Esophagus muscularis mucosa (tissue), 4 donors: ENCODE measurements at regions not wholly inside any gene's neighbourhood (a gene's known extent, or its start where the extent isn't known, plus 50 kb on each side); places are given as distances from the start of the nearest gene placed in this dataset.

Experiments used
- EP300 ChIP-seq: sonication (generic); formaldehyde crosslinking; IDR thresholded peaks from one replicate; pipeline ENCODE4 v1.6.1; 2017; ENCODE audit warnings: antibody characterized with exemption
- POLR2A ChIP-seq: fragments of 450-650 bp; IDR thresholded peaks from one replicate; pipeline ENCODE4 v1.6.1; 2017; ENCODE audit warnings: antibody characterized with exemption, moderate library complexity, mild to moderate bottlenecking, low read depth
- POLR2AphosphoS5 ChIP-seq, 2 donors: sonication (generic); formaldehyde crosslinking; IDR thresholded peaks; one replicate each; pipeline ENCODE4 v1.6.1; 2017; ENCODE audit warnings: antibody characterized with exemption in 2 of 2
- TF ChIP-seq, protein P1 (sequence below), 3 experiments: fragments of 200-600 bp in 2 of 3; fragments of 450-650 bp in 1 of 3; sonication (generic) in 2 of 3; IDR thresholded peaks; one replicate each; pipeline ENCODE4 v1.5.1; 2017 to 2019; ENCODE audit warnings: antibody characterized with exemption in 3 of 3, mild to moderate bottlenecking in 2 of 3, moderate library complexity in 1 of 3

DNA sequence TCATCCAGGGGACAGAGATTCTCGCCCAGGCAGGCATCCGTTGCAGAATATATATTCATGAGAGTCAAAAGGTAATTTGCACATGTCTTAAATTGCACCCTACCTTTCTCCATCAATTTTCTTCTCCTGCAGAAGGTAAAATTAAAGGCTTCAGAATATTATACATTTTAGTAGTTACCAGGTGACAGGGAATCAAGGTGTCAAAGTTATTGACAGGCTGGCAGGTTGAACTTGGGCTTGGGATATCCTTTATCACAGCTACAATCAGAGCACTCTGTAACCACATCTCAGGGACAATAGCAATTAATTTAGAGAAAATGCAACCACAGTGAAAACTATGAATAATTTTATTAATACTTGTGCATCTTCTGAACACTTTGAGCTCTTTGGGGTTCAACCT lies 66.9 kb upstream of the GSC start:
- no peak for TF ChIP-seq POLR2A
- TF ChIP-seq, protein P1, sequence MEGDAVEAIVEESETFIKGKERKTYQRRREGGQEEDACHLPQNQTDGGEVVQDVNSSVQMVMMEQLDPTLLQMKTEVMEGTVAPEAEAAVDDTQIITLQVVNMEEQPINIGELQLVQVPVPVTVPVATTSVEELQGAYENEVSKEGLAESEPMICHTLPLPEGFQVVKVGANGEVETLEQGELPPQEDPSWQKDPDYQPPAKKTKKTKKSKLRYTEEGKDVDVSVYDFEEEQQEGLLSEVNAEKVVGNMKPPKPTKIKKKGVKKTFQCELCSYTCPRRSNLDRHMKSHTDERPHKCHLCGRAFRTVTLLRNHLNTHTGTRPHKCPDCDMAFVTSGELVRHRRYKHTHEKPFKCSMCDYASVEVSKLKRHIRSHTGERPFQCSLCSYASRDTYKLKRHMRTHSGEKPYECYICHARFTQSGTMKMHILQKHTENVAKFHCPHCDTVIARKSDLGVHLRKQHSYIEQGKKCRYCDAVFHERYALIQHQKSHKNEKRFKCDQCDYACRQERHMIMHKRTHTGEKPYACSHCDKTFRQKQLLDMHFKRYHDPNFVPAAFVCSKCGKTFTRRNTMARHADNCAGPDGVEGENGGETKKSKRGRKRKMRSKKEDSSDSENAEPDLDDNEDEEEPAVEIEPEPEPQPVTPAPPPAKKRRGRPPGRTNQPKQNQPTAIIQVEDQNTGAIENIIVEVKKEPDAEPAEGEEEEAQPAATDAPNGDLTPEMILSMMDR (IDR thresholded peaks at IDR 0.05), result no peak
- TF ChIP-seq EP300, result no peak
- no peak for TF ChIP-seq POLR2AphosphoS5 (IDR thresholded peaks at IDR 0.05)
